ENCODE measurements at regions not wholly inside any gene's neighbourhood (a gene's known extent, or its start where the extent isn't known, plus 50 kb on each side); places are given as distances from the start of the nearest gene placed in this dataset.
"Not testable (repeated sequence)": the region's sequence is repeated elsewhere in the genome, so short reads cannot be mapped to it uniquely, and the experiment has no call there.

DNA sequence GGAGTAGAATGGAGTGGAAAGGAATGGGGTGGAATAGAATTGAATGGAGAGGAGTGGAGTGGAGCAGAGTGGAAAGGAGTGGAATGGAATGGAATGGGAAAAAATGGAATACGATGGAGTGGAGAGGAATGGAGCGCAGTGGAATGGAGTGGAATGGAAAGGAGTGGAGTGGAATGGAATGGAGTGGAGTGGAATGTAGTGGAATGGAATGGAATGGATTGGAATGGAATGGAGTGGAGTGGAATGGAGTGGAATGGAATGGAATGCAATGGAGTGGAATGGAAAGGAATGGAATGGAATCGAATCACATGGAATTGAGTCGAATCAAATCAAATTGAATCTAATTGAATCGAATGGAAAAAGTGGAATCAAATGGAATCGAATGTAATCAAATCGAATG lies 1016.1 kb downstream of the CDY1 start:
- Histone ChIP-seq H3K9me3 (replicated peaks in 1 of 3) (no peaks in the 10 kb centered on the region), H3K27me3 (no peaks in the 10 kb centered on the region), H3K4me3 (no peak overlapping the region), H3K4me1 (replicated peaks in 1 of 2) (no peaks in the 10 kb centered on the region), H3K36me3 (replicated peaks in 1 of 2) (no peaks in the 10 kb centered on the region), H3K27ac (no peak overlapping the region)
- TF ChIP-seq, protein P1, sequence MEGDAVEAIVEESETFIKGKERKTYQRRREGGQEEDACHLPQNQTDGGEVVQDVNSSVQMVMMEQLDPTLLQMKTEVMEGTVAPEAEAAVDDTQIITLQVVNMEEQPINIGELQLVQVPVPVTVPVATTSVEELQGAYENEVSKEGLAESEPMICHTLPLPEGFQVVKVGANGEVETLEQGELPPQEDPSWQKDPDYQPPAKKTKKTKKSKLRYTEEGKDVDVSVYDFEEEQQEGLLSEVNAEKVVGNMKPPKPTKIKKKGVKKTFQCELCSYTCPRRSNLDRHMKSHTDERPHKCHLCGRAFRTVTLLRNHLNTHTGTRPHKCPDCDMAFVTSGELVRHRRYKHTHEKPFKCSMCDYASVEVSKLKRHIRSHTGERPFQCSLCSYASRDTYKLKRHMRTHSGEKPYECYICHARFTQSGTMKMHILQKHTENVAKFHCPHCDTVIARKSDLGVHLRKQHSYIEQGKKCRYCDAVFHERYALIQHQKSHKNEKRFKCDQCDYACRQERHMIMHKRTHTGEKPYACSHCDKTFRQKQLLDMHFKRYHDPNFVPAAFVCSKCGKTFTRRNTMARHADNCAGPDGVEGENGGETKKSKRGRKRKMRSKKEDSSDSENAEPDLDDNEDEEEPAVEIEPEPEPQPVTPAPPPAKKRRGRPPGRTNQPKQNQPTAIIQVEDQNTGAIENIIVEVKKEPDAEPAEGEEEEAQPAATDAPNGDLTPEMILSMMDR (IDR thresholded peaks at IDR 0.05) = no peak
- TF ChIP-seq POLR2A (IDR thresholded peaks at IDR 0.05) = no peak
- WGBS, 4 donors = 74 to 77% methylated on average over 7 of the region's 7 CpGs; no CpG with 5 or more reads in 2 of the 4 donors
- no peak for DNase-seq
- intact Hi-C loops (cut with DNase I) = no loop called here

DNA sequence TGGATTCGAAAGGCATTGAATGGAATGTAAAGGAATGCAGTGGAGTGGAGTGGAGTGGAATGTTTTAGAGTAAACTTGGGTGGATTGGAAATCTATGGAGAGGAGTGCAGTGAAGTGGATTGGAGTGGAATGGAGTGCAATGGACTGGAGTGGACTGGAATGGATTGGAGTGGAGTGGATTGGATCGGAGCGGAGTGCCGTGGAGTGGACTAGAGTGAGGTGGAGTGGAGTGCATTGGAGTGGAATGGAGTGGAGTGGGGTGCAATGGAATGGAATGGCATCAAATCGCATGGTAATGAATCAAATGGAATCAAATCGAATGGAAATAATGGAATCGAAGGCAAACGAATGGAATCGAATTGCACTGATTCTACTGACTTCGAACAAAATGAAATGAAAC lies 1023.9 kb downstream of the CDY1 start:
- H3K9me3 ChIP-seq (replicated peaks in 1 of 3); intact Hi-C loops (cut with DNase I); H3K4me1 ChIP-seq (replicated peaks in 1 of 2); H3K36me3 ChIP-seq (replicated peaks in 1 of 2); H3K27ac ChIP-seq; H3K4me3 ChIP-seq; H3K27me3 ChIP-seq; DNase-seq: not testable (repeated sequence)
- WGBS, 4 donors = 77 to 78% methylated on average over 10 of the region's 10 CpGs; no CpG with 5 or more reads in 2 of the 4 donors

DNA sequence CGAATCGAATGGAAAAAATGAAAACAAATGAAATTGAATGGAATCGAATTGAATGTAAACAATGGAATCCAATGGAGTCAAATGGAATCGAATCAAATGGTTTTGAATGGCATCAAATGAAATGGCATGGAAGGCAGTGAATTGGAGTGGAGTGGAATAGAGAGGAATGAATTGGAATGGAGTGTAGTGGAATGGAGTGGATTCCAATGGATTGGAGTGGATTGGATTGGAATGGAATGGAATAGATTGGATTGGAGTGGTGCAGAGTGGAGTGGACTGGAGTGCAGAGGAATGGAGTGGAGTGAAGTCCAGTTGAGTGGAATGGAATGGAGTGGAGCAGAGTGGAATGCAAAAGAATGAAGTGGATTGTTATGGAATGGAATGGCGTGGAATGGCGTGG lies 1026.3 kb downstream of the CDY1 start:
- H3K27ac ChIP-seq; H3K27me3 ChIP-seq; H3K4me3 ChIP-seq; H3K9me3 ChIP-seq (replicated peaks in 1 of 3); DNase-seq; H3K36me3 ChIP-seq (replicated peaks in 1 of 2); H3K4me1 ChIP-seq (replicated peaks in 1 of 2); intact Hi-C loops (cut with DNase I): not testable (repeated sequence)
- WGBS, 4 donors = 73 to 75% methylated on average over 6 of the region's 6 CpGs; no CpG with 5 or more reads in 2 of the 4 donors

DNA sequence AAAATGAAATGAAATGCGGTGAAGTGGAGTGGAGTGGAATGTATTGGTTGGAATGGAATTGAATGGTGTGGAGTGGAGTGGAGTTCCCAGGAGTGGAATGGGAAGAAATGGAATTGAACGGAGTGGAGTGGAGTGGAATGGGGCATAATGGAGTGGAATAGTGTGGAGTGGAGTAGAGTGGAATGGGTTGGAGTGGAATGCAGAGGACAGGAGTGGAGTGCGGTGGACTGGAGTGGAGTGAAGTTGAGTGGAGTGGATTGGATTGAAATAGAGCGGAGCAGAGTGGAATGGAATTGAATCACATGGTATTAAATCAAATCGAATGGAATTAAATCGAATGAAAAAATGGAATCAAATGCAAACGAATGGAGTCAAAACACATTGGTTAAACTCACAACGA lies 1042.3 kb downstream of the CDY1 start:
- WGBS, 4 donors = 69 to 70% methylated on average over 8 of the region's 8 CpGs; no CpG with 5 or more reads in 2 of the 4 donors

DNA sequence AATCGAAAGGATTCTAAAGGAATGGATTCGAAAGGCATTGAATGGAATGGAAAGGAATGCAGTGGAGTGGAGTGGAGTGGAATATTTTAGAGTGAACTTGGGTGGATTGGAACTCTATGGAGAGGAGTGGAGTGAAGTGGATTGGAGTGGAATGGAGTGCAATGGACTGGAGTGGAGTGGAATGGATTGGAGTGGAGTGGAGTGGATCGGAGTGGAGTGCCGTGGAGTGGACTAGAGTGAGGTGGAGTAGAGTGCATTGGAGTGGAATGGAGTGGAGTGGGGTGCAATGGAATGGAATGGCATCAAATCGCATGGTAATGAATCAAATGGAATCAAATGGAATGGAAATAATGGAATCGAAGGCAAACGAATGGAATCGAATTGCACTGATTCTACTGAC lies 1044.8 kb downstream of the CDY1 start:
- H3K4me1 ChIP-seq (replicated peaks in 1 of 2); H3K27ac ChIP-seq; H3K36me3 ChIP-seq (replicated peaks in 1 of 2); H3K9me3 ChIP-seq (replicated peaks in 1 of 3); DNase-seq; intact Hi-C loops (cut with DNase I); H3K27me3 ChIP-seq; H3K4me3 ChIP-seq: not testable (repeated sequence)
- 69 to 70% methylated on average over 8 of the region's 8 CpGs; no CpG with 5 or more reads in 2 of the 4 donors for WGBS, 4 donors

More for the DNA sequence above, 1042.3 kb downstream of the CDY1 start:
- H3K36me3 ChIP-seq (replicated peaks in 1 of 2); H3K4me3 ChIP-seq; intact Hi-C loops (cut with DNase I); H3K27me3 ChIP-seq; H3K4me1 ChIP-seq (replicated peaks in 1 of 2); H3K9me3 ChIP-seq (replicated peaks in 1 of 3); H3K27ac ChIP-seq; DNase-seq: not testable (repeated sequence)

DNA sequence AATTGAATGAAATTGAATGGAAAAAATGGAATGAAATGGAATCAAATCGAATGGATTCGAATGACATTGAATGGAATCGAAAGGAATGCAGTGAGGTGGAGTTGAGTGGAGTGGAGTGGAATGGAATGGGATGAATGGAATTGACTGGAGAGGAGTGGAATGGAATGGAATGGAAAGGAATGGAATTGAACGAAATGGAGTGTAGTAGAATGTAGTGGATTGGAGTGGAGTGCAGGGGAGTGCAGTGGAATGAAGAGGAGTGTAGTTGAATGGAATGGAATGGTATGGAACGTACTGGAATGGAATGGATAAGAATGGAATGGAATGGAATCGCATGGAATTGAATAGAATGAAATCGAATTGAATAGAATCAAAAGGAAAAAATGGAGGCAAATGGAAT lies 1047.3 kb downstream of the CDY1 start:
- H3K4me1 ChIP-seq (replicated peaks in 1 of 2); H3K27ac ChIP-seq; H3K4me3 ChIP-seq; DNase-seq; H3K9me3 ChIP-seq (replicated peaks in 1 of 3); H3K36me3 ChIP-seq (replicated peaks in 1 of 2); intact Hi-C loops (cut with DNase I); H3K27me3 ChIP-seq: not testable (repeated sequence)
- WGBS, 4 donors = 54 to 56% methylated on average over 7 of the region's 7 CpGs; no CpG with 5 or more reads in 2 of the 4 donors

DNA sequence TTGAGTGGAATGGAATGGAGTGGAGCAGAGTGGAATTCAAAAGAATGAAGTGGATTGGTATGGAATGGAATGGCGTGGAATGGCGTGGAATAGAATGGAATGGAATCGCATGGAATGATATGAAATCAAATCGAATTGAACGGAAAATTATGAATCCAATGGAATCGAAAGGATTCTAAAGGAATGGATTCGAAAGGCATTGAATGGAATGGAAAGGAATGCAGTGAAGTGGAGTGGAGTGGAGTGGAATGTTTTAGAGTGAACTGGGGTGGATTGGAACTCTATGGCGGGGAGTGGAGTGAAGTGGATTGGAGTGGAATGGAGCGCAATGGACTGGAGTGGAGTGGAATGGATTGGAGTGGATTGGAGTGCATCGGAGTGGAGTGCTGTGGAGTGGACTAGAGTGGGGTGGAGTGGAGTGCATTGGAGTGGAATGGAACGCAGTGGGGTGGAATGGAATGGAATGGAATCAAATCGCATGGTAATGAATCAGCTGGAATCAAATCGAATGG lies 1048.5 kb downstream of the CDY1 start:
- H3K4me1 ChIP-seq (replicated peaks in 1 of 2); H3K27ac ChIP-seq; H3K27me3 ChIP-seq; H3K9me3 ChIP-seq (replicated peaks in 1 of 3); intact Hi-C loops (cut with DNase I); H3K4me3 ChIP-seq; H3K36me3 ChIP-seq (replicated peaks in 1 of 2): not testable (repeated sequence)
- WGBS, 4 donors = 68 to 70% methylated on average over 13 of the region's 13 CpGs; no CpG with 5 or more reads in 2 of the 4 donors
- peak in 2 of 7 donors; percentile 3 to 62 for DNase-seq

DNA sequence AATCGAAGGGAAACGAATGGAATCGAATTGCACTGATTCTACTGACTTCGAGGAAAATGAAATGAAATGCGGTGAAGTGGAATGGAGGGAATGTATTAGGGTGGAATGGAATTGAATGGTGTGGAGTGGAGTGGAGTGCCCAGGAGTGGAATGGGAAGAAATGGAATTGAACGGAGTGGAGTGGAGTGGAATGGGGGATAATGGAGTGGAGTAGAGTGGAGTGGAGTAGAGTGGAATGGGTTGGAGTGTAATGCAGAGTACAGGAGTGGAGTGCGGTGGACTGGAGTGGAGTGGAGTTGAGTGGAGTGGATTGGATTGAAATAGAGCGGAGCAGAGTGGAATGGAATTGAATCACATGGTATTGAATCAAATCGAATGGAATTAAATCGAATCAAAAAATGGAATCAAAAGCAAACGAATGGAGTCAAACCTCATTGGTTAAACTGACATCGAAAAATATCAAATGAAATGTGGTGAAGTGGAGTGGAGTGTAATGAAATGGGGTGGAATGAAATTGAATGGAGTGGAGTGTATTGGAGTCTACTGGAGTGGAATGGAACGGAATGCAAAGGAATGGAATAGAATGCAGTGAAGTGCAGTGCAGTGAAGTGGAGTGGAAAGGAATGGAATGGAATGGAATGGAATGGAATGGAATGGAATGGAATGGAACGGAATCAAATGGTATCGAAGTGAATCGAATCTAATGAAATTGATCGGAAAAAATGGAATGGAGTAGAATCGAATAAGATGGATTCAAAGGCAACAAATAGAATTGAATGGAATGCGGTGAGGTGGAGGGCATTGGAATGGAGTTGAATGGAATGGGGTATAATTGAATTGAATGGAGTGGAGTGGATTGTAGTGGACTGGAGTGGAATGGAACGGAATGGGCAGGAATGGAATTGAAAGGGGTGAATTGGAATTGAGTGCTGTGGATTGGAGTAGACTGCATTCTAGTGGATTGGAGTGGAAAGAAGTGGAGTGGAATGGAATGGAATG lies 1049.3 kb downstream of the CDY1 start:
- peak in 2 of 7 donors; percentile 16 to 74 for DNase-seq
- 73% methylated on average over 20 of the region's 20 CpGs; no CpG with 5 or more reads in 2 of the 4 donors for WGBS, 4 donors

More for the DNA sequence above, 1049.3 kb downstream of the CDY1 start:
- H3K4me1 ChIP-seq (replicated peaks in 1 of 2); H3K36me3 ChIP-seq (replicated peaks in 1 of 2); intact Hi-C loops (cut with DNase I); H3K27me3 ChIP-seq; H3K9me3 ChIP-seq (replicated peaks in 1 of 3); H3K4me3 ChIP-seq; H3K27ac ChIP-seq: not testable (repeated sequence)

All from adrenal gland (tissue), 9 donors.